Thymus (tissue), 11 donors: ENCODE measurements at regions not wholly inside any gene's neighbourhood (a gene's known extent, or its start where the extent isn't known, plus 50 kb on each side); places are given as distances from the start of the nearest gene placed in this dataset.
A peak's percentile ranks its signal among the peaks of the same experiment; 100 is the strongest.

ENCODE experiments used
- DNase-seq, 9 donors: peaks; one replicate each; pipeline ENCODE4 v3.0.0-alpha.2; 2013; ENCODE audit warnings: low spot score in 9 of 9, low read depth in 6 of 9, missing footprints in 1 of 9
- H3K27ac ChIP-seq, 2 donors: one replicate each; pipeline ENCODE4 v1.5.1; 2013; ENCODE audit warnings: control low read depth in 1 of 2, low read depth in 1 of 2, low read length in 1 of 2, mild to moderate bottlenecking in 1 of 2, moderate library complexity in 1 of 2
- H3K27me3 ChIP-seq, 2 donors: one replicate each; pipeline ENCODE4 v1.5.1; 2013; ENCODE audit warnings: low read length in 1 of 2; ENCODE audit not compliant: control insufficient read depth in 2 of 2, insufficient read depth in 1 of 2
- H3K36me3 ChIP-seq, 2 donors: one replicate each; pipeline ENCODE4 v1.5.1; 2013; ENCODE audit warnings: low read length in 1 of 2, mild to moderate bottlenecking in 1 of 2, moderate library complexity in 1 of 2; ENCODE audit not compliant: control insufficient read depth in 2 of 2, insufficient read depth in 2 of 2
- H3K4me1 ChIP-seq, 2 donors: one replicate each; pipeline ENCODE4 v1.5.1; 2013; ENCODE audit warnings: low read length in 2 of 2; ENCODE audit not compliant: control insufficient read depth in 2 of 2, insufficient read depth in 2 of 2
- H3K4me3 ChIP-seq, 2 donors: one replicate each; pipeline ENCODE4 v1.5.1; 2013; ENCODE audit warnings: low read length in 2 of 2, control low read depth in 1 of 2, mild to moderate bottlenecking in 1 of 2
- H3K9me3 ChIP-seq, 2 donors: one replicate each; pipeline ENCODE4 v1.5.1; 2013; ENCODE audit warnings: low read length in 1 of 2, mild to moderate bottlenecking in 1 of 2; ENCODE audit not compliant: control insufficient read depth in 2 of 2, insufficient read depth in 1 of 2
- WGBS: extraction: QIAGEN DNeasy Blood & Tissue Kit; methylation state at CpG from one replicate; pipeline ENCODE4 v1.1.7; 2013; 5-methylcytosine and 5-hydroxymethylcytosine counted together
- donor health status: healthy.

DNA sequence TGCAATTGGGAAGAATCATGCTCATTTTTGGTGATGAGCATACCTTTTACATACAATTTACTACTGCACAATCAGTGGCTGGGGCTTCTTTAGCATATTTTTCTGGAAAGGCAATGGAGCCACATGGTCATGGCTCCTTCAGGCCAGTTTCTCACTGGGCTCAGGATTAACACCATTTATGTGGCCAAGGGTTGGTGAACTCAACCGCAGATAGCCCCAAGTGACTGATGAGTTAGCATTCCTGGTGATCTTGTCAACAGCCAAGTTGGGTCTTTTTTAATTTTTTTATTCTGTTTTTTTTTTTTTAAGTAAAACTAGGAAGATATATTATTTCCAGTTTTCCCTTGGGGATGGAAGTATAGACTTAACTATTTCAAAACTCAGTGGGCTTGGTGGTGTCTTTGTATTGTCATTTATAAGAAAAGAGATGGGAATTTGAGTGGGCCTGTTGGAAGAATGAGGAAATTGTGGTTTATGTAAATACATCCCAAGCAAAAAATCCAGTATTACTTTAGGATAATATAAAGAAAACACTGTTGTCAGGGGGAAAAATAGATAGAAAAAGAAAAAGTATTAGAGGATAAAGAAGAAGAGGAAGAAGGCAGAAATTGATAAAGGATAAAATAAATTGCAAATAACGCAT lies 397.4 kb downstream of the MAFB start:
- Histone ChIP-seq H3K4me1 (no peaks in the 10 kb centered on the region), H3K9me3 (no peaks in the 10 kb centered on the region), H3K4me3 (no peak overlapping the region), H3K36me3 (no peaks in the 10 kb centered on the region), H3K27ac (no peak overlapping the region), H3K27me3 (no peaks in the 10 kb centered on the region)
- no peak for DNase-seq
- WGBS = 97% methylated on average over 2 of the region's 2 CpGs

DNA sequence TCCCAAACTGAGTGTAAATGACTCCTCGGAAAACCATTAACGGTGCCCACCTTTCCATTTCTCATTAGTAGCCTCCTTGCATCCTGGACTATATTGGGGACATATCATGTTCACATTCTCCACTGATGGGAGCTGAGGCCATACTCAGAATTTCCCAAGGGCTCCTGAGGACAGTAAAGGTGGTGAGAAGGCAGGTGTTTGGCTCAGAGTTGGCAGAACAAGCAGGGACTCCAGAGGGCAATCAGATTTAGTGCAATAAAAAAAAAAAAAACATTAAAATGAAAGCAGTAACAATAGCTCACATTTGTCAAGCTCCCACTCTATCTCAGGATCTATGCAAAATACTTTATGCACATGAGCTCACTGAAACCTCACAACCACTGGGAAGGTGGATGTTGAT lies 401.4 kb downstream of the MAFB start:
- WGBS = 96% methylated on average over 2 of the region's 2 CpGs
- no peaks in the 10 kb centered on the region for H3K27me3 ChIP-seq
- H3K9me3 ChIP-seq = no peaks in the 10 kb centered on the region
- H3K4me3 ChIP-seq = no peak overlapping the region
- DNase-seq = no peak
- H3K36me3 ChIP-seq = no peaks in the 10 kb centered on the region
- H3K27ac ChIP-seq = no peak overlapping the region
- H3K4me1 ChIP-seq = no peaks in the 10 kb centered on the region

DNA sequence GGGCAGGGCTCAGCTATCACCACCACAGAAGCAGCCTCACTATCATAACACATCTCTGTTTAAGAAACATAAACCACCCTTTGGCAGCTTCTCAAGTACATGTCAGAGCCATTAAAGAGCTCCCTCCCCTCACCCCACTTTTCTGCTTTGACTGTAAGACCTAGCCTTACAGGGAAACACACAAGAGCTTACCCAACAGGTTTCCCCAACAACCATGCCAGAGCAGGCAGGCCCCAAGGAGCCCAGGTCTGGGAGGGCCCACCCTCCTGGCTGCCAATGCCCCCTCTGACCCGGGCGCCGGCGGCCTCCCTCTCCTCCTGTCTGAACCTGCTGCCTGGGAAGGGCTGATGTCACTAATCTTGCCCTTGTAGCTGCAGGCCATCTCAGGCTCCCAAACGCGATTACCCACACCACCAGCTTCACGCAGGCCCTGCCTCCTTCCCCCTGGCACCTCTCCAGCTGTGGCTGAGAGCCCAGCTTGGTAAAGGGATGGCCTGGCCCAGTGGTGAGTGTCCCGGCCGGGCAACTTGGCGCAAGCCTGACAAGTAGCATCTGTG lies 402.0 kb downstream of the MAFB start:
- 86% methylated on average over 10 of the region's 10 CpGs for WGBS
- H3K4me3 ChIP-seq = no peak overlapping the region
- no peaks in the 10 kb centered on the region for H3K36me3 ChIP-seq
- peak overlapping the region in 1 of 2 donors; percentile 25 for H3K27ac ChIP-seq
- H3K27me3 ChIP-seq = no peaks in the 10 kb centered on the region
- DNase-seq = peak in 2 of 9 donors; percentile 7 to 28
- H3K9me3 ChIP-seq = no peaks in the 10 kb centered on the region
- H3K4me1 ChIP-seq = no peaks in the 10 kb centered on the region

DNA sequence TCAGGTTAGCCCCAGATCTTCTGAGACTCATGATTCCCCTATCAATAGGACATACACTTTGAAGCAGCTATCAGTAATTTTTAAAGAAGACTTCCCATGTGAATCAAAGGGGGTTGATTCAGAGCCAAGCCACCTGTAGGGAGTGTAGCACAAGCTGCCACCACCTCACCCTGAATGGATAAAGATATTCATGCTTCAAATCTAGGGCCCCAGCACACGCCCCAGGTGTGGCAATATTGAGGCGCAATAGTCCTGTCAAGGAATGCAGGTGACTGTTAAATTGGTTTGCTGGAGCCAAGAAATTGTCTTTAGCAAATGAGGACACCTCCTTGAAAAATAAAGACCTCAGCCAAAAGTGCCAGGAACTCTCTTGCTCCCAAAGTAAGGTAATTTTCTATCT lies 404.4 kb downstream of the MAFB start:
- WGBS = 89% methylated on average over 2 of the region's 2 CpGs
- Histone ChIP-seq H3K36me3 (no peaks in the 10 kb centered on the region), H3K27me3 (no peaks in the 10 kb centered on the region), H3K4me1 (no peaks in the 10 kb centered on the region), H3K27ac (no peak overlapping the region), H3K9me3 (no peaks in the 10 kb centered on the region), H3K4me3 (no peak overlapping the region)
- no peak for DNase-seq

DNA sequence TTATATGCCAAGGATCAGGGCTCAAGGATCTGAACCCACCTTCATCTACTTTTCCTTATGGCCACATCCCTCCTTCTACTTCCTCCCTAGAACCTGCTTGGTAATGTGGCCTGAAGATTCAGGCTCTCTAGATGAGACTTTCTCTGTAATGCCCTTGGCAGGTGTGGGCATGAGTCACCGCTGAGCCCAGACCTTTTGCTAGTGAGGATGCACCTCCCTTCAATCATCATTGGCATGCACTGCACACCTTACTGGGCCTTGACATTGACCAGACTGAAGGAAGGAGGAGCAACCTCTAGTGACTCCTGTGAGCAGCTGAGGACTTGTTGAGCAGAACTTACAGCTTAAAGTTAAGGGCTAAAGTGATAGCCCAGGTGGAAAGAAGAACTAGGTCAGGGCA lies 405.3 kb downstream of the MAFB start:
- H3K9me3 ChIP-seq = no peaks in the 10 kb centered on the region
- no peaks in the 10 kb centered on the region for H3K4me1 ChIP-seq
- H3K36me3 ChIP-seq = no peaks in the 10 kb centered on the region
- H3K4me3 ChIP-seq = no peak overlapping the region
- no peaks in the 10 kb centered on the region for H3K27me3 ChIP-seq
- no peak for DNase-seq
- no peak overlapping the region for H3K27ac ChIP-seq
- WGBS = 100% methylated on average over 1 of the region's 1 CpG

DNA sequence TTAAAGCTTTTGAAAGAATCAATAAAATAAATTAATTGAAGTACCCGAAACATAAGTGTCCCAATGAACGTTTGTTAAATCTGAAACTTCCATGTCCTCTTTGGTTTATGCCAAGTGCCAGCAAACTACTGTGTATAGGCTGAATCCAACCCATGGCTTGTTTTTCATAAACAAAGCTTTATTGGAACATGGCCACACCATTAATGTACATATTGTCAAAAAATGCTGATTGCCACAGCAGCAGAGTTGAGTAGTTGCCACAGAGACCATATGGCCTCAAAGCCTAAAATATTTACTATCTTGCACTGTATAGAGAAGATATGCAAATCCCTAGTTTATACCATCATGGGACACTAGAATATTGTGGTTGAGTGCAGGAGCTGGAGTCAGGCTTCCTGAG lies 406.1 kb downstream of the MAFB start:
- no peaks in the 10 kb centered on the region for H3K36me3 ChIP-seq
- no peaks in the 10 kb centered on the region for H3K9me3 ChIP-seq
- no peak overlapping the region for H3K27ac ChIP-seq
- 96% methylated on average over 2 of the region's 2 CpGs for WGBS
- H3K27me3 ChIP-seq = no peaks in the 10 kb centered on the region
- H3K4me1 ChIP-seq = no peaks in the 10 kb centered on the region
- no peak for DNase-seq
- no peak overlapping the region for H3K4me3 ChIP-seq

DNA sequence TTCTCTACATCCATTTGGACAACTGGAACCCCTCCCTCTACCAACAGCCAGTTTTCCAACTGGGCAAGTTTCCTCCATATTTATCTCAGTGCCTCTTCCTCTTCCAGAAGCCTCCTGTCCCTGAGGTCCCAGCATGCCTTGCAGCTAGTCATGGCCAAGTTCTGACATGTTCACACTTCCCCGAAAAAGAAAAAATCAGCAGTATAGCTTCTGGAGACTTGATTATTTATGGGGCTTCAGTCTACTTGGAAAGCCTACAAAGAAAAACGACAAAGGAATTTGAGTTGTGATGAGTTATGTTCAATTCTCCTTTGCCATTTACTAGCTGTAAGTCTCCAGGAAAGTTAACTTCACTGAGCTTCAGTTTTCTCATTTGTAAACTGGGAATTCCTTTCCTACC lies 406.5 kb downstream of the MAFB start:
- H3K27me3 ChIP-seq = no peaks in the 10 kb centered on the region
- H3K36me3 ChIP-seq = no peaks in the 10 kb centered on the region
- 76% methylated on average over 2 of the region's 2 CpGs for WGBS
- H3K4me3 ChIP-seq = no peak overlapping the region
- H3K9me3 ChIP-seq = no peaks in the 10 kb centered on the region
- H3K27ac ChIP-seq = no peak overlapping the region
- no peak for DNase-seq
- no peaks in the 10 kb centered on the region for H3K4me1 ChIP-seq

GRCh38 chr20:40280616-40281015 lies 408.4 kb downstream of the MAFB start:
- Histone ChIP-seq H3K36me3 (no peaks in the 10 kb centered on the region), H3K4me1 (no peaks in the 10 kb centered on the region), H3K27ac (no peak overlapping the region), H3K4me3 (no peak overlapping the region), H3K9me3 (no peaks in the 10 kb centered on the region), H3K27me3 (no peaks in the 10 kb centered on the region)
- 97% methylated on average over 4 of the region's 4 CpGs for WGBS
- no peak for DNase-seq

- 38% methylated on average over 1 of the region's 1 CpG for WGBS
- no peak overlapping the region for H3K4me3 ChIP-seq
- H3K9me3 ChIP-seq = no peaks in the 10 kb centered on the region
- no peaks in the 10 kb centered on the region for H3K27me3 ChIP-seq
- no peak for DNase-seq
- H3K36me3 ChIP-seq = no peaks in the 10 kb centered on the region
- no peak overlapping the region for H3K27ac ChIP-seq
- no peaks in the 10 kb centered on the region for H3K4me1 ChIP-seq
Observed at GRCh38 chr20:40279390-40279789, 409.6 kb downstream of the MAFB start.
